ENCODE measurements at regions not wholly inside any gene's neighbourhood (a gene's known extent, or its start where the extent isn't known, plus 50 kb on each side); places are given as distances from the start of the nearest gene placed in this dataset.

GRCh38 chr2:9742601-9743000 is 100.7 kb upstream of the TAF1B start:
- H3K9ac ChIP-seq (ENCODE audit: low read length): no peak overlapping the region
- H3K4me2 ChIP-seq (ENCODE audit: low read length): no peak overlapping the region
- H3K79me2 ChIP-seq (ENCODE audit: low read length): no peaks in the 10 kb centered on the region
- no peak for TF ChIP-seq CTCF (IDR thresholded peaks at IDR 0.05; ENCODE audit: low read depth, low read length)
- TF ChIP-seq EZH2phosphoT487 (IDR thresholded peaks at IDR 0.05; ENCODE audit: low read depth): no peak
- peaks cover 28% of the 10 kb centered on the region for H3K27me3 ChIP-seq (ENCODE audit: low read depth, low read length)
- H3K27ac ChIP-seq (ENCODE audit: low read length): no peak overlapping the region
- H3K4me3 ChIP-seq (ENCODE audit: low read length): no peak overlapping the region
- no peaks in the 10 kb centered on the region for H3K4me1 ChIP-seq (ENCODE audit: low read length)
- H2AFZ ChIP-seq (ENCODE audit: low read depth, low read length): no peak overlapping the region
- no peaks in the 10 kb centered on the region for H3K36me3 ChIP-seq (replicated peaks; ENCODE audit: low read depth, low read length)
- H3K9me3 ChIP-seq (ENCODE audit: insufficient read depth, low read length): no peaks in the 10 kb centered on the region
- H4K20me1 ChIP-seq (ENCODE audit: insufficient read depth, low read length): no peaks in the 10 kb centered on the region

- no peak overlapping the region for H2AFZ ChIP-seq (ENCODE audit: low read depth, low read length)
- H3K9ac ChIP-seq (ENCODE audit: low read length): no peak overlapping the region
- H3K79me2 ChIP-seq (ENCODE audit: low read length): no peaks in the 10 kb centered on the region
- no peak overlapping the region for H3K4me3 ChIP-seq (ENCODE audit: low read length)
- TF ChIP-seq CTCF (IDR thresholded peaks at IDR 0.05; ENCODE audit: low read depth, low read length) (no peak), EZH2phosphoT487 (IDR thresholded peaks at IDR 0.05; ENCODE audit: low read depth) (no peak)
- no peaks in the 10 kb centered on the region for H3K36me3 ChIP-seq (replicated peaks; ENCODE audit: low read depth, low read length)
- no peak overlapping the region for H3K27ac ChIP-seq (ENCODE audit: low read length)
- no peaks in the 10 kb centered on the region for H4K20me1 ChIP-seq (ENCODE audit: insufficient read depth, low read length)
- H3K4me1 ChIP-seq (ENCODE audit: low read length): peaks cover 9% of the 10 kb centered on the region
- no peak overlapping the region for H3K4me2 ChIP-seq (ENCODE audit: low read length)
- H3K27me3 ChIP-seq (ENCODE audit: low read depth, low read length): peaks cover 33% of the 10 kb centered on the region
- H3K9me3 ChIP-seq (ENCODE audit: insufficient read depth, low read length): no peaks in the 10 kb centered on the region
Observed at GRCh38 chr2:9744256-9745004, 98.8 kb upstream of the TAF1B start.

GRCh38 chr2:9745153-9745899 is 97.9 kb upstream of the TAF1B start:
- no peak overlapping the region for H2AFZ ChIP-seq (ENCODE audit: low read depth, low read length)
- no peak overlapping the region for H3K4me2 ChIP-seq (ENCODE audit: low read length)
- peaks cover 9% of the 10 kb centered on the region for H3K4me1 ChIP-seq (ENCODE audit: low read length)
- peaks cover 33% of the 10 kb centered on the region for H3K27me3 ChIP-seq (ENCODE audit: low read depth, low read length)
- H3K27ac ChIP-seq (ENCODE audit: low read length): no peak overlapping the region
- H3K36me3 ChIP-seq (replicated peaks; ENCODE audit: low read depth, low read length): no peaks in the 10 kb centered on the region
- no peak overlapping the region for H3K4me3 ChIP-seq (ENCODE audit: low read length)
- H3K9me3 ChIP-seq (ENCODE audit: insufficient read depth, low read length): no peaks in the 10 kb centered on the region
- H4K20me1 ChIP-seq (ENCODE audit: insufficient read depth, low read length): no peaks in the 10 kb centered on the region
- TF ChIP-seq CTCF (IDR thresholded peaks at IDR 0.05; ENCODE audit: low read depth, low read length): no peak
- no peak for TF ChIP-seq EZH2phosphoT487 (IDR thresholded peaks at IDR 0.05; ENCODE audit: low read depth)
- H3K9ac ChIP-seq (ENCODE audit: low read length): no peak overlapping the region
- H3K79me2 ChIP-seq (ENCODE audit: low read length): no peaks in the 10 kb centered on the region

DNA sequence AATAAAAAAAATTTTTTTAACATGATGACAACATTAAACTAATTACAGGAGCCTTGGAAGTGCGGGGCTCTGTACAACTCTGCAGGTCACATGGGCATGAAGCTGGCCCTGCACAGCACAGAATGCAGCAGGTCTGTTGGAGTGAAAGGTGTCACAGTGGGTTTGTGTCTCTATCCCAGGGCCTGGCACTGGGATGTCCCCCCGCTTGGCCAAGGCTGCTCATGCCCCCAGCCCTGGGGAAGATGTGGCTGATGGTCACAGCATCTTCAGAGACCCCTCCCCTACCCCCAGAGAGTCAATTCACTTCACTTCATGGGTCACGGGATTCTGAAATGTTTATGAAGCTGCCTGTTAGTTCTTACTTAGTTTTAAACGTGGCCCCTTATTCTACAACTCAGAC is 95.9 kb upstream of the TAF1B start:
- H3K27me3 ChIP-seq (ENCODE audit: low read depth, low read length): peaks cover 26% of the 10 kb centered on the region
- H3K4me1 ChIP-seq (ENCODE audit: low read length): peaks cover 17% of the 10 kb centered on the region
- no peak overlapping the region for H3K27ac ChIP-seq (ENCODE audit: low read length)
- no peaks in the 10 kb centered on the region for H3K9me3 ChIP-seq (ENCODE audit: insufficient read depth, low read length)
- no peak overlapping the region for H3K4me3 ChIP-seq (ENCODE audit: low read length)
- no peak overlapping the region for H2AFZ ChIP-seq (ENCODE audit: low read depth, low read length)
- H3K79me2 ChIP-seq (ENCODE audit: low read length): no peaks in the 10 kb centered on the region
- H3K36me3 ChIP-seq (replicated peaks; ENCODE audit: low read depth, low read length): no peaks in the 10 kb centered on the region
- no peaks in the 10 kb centered on the region for H4K20me1 ChIP-seq (ENCODE audit: insufficient read depth, low read length)
- no peak overlapping the region for H3K9ac ChIP-seq (ENCODE audit: low read length)
- TF ChIP-seq CTCF (IDR thresholded peaks at IDR 0.05; ENCODE audit: low read depth, low read length) (no peak), EZH2phosphoT487 (IDR thresholded peaks at IDR 0.05; ENCODE audit: low read depth) (no peak)
- H3K4me2 ChIP-seq (ENCODE audit: low read length): no peak overlapping the region
